A549 (cell line): ENCODE measurements at regions not wholly inside any gene's neighbourhood (a gene's known extent, or its start where the extent isn't known, plus 50 kb on each side); places are given as distances from the start of the nearest gene placed in this dataset.

Experiments
- BCL3 ChIP-seq: fragments of >200 bp; sonication (Bioruptor Twin); formaldehyde crosslinking; IDR thresholded peaks from 3 replicates; pipeline ENCODE4 v1.6.1; 2016
- CBX2 ChIP-seq: fragments of 200-600 bp; sonication (generic); IDR thresholded peaks from 2 replicates; pipeline ENCODE4 v1.6.1; 2016; ENCODE audit warnings: low read depth, mild to moderate bottlenecking, borderline replicate concordance
- CEBPB ChIP-seq, 2 experiments: fragments of >200 bp in 1 of 2; sonication (Bioruptor Twin) in 1 of 2; formaldehyde crosslinking in 1 of 2; IDR thresholded peaks; 2 replicates each; pipeline ENCODE4 v1.6.1; 2012 to 2016
- CTCF ChIP-seq: fragments of >200 bp; sonication (Bioruptor Twin); formaldehyde crosslinking; IDR thresholded peaks from 3 replicates; pipeline ENCODE4 v1.5.1; 2016
- EP300 ChIP-seq, 2 experiments: fragments of >200 bp; sonication (Bioruptor Twin); formaldehyde crosslinking; IDR thresholded peaks; 2 replicates in 1 of 2; 3 replicates in 1 of 2; pipeline ENCODE4 v1.6.1; 2016 to 2017
- MAX ChIP-seq: IDR thresholded peaks from 2 replicates; pipeline ENCODE4 v1.6.1; 2012
- MYC ChIP-seq: IDR thresholded peaks from 2 replicates; pipeline ENCODE4 v1.6.1; 2012; ENCODE audit warnings: mild to moderate bottlenecking, inconsistent platforms, low read length, improper control_type of control experiment, borderline replicate concordance
- NFE2L2 ChIP-seq: fragments of 150-350 bp; conservative IDR thresholded peaks from 2 replicates; pipeline ENCODE4 v1.6.1; 2014; ENCODE audit warnings: low read length
- POLR2A ChIP-seq: IDR thresholded peaks from 2 replicates; pipeline ENCODE4 v1.6.1; 2012; ENCODE audit warnings: mild to moderate bottlenecking, low read length
- RCOR1 ChIP-seq: fragments of 150-350 bp; IDR thresholded peaks from 2 replicates; pipeline ENCODE4 v1.6.1; 2014; ENCODE audit warnings: antibody characterized with exemption, low read length, low read depth
- RFX5 ChIP-seq: fragments of 450-650 bp; IDR thresholded peaks from 2 replicates; pipeline ENCODE4 v1.7.1; 2014; ENCODE audit warnings: antibody characterized with exemption, mild to moderate bottlenecking, moderate library complexity
- SMC3 ChIP-seq: fragments of >200 bp; sonication (Bioruptor Twin); formaldehyde crosslinking; IDR thresholded peaks from 3 replicates; pipeline ENCODE4 v1.6.1; 2018; ENCODE audit warnings: inconsistent platforms
- TP53 ChIP-seq: fragments of 250-450 bp; sonication (Bioruptor Pico); IDR thresholded peaks from 2 replicates; pipeline ENCODE4 v1.5.0; 2021; ENCODE audit warnings: mild to moderate bottlenecking, moderate library complexity
- USF2 ChIP-seq: fragments of 450-650 bp; IDR thresholded peaks from 2 replicates; pipeline ENCODE4 v1.6.1; 2014; ENCODE audit warnings: antibody characterized with exemption

GRCh38 chr4:30525662-30526315 lies 194.4 kb upstream of the PCDH7 start:
- TF ChIP-seq CTCF (no peak), POLR2A (no peak), RCOR1 (no peak), RFX5 (no peak), CBX2 (no peak), MYC (no peak), CEBPB (IDR thresholded peaks at IDR 0.05) (no peak), BCL3 (no peak), SMC3 (no peak), NFE2L2 (no peak), USF2 (no peak), EP300 (IDR thresholded peaks at IDR 0.05) (no peak), TP53 (CRISPR knock-in tag) (no peak), MAX (no peak)
